Muscle of arm (tissue), 1 donor: ENCODE measurements at regions not wholly inside any gene's neighbourhood (a gene's known extent, or its start where the extent isn't known, plus 50 kb on each side); places are given as distances from the start of the nearest gene placed in this dataset.

ENCODE experiments used
- DNase-seq: peaks from one replicate; pipeline ENCODE4 v3.0.0-alpha.2; 2013

DNA sequence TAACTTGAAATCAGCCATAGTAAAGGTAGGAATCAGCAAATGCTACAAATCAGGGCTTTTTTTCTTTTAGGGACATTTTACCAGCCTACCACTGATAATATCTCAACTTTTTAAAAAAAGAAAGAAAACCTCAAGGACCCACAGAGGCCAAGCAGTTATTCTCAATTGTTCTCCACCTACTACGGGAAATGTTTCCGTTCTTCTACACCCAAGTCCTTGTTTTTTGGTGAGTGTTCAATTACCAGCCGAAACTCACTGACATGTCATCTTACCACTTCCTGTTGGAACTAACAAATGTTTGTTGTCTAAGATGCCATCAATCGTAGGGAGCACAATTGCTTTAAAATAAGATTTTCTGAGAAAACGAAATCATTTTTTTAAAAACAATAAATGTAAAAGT lies 50.2 kb upstream of the CDK1 start:
- no peak for DNase-seq

DNA sequence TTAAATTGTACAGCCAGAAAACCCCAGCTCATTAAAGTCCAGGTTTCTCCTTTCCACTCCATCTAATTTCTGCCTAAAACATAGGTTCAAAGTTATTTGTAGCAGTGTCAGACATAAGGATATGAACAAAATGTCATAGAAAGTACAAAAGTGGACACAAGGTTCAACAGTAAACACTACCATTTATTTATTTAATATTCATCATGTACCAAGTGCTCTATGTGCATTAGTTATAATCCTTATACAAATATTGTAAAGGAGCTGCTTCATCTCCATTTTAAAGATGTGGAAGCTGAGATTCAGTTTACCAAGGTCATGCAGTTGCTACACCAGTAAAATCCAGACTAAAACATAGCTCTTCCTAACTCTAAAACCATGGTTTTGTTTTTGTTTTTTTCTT lies 52.0 kb upstream of the CDK1 start:
- DNase-seq = no peak

DNA sequence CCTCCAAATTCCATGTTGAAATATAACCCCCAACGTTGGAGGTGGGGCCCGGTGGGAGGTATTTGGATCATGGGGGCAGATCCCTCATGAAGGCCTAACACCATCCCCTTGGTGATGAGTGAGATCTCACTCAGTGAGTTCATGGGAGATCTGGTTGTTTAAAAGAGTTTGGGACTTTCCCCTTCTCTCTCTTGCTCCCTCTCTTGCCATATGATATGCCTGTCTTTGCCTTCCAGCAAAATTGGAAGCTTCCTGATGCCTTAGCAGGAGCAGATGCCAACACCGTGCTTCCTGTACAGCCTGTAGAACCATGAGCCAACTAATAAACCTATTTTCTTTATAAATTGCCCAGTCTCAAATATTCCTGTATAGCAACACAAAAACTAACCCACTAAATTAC lies 55.7 kb upstream of the CDK1 start:
- no peak for DNase-seq

DNA sequence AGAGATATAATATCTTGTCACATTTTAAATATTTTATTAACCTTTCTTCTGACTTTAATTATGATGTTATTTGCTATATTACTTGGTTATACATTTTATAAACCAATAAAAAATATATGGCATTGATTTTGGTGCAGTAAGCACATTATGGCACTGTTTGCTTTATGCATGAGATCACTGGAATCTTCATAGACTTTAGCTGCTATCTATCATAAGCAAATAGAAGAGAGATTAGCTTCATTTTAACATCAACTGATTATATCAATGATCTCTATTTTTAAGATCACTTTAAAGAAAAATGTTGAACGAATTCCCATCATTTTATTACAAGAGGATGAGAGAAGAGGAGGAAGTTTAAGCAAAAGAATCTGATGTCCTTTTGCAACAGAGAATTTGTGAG lies 58.6 kb upstream of the CDK1 start:
- DNase-seq = no peak

DNA sequence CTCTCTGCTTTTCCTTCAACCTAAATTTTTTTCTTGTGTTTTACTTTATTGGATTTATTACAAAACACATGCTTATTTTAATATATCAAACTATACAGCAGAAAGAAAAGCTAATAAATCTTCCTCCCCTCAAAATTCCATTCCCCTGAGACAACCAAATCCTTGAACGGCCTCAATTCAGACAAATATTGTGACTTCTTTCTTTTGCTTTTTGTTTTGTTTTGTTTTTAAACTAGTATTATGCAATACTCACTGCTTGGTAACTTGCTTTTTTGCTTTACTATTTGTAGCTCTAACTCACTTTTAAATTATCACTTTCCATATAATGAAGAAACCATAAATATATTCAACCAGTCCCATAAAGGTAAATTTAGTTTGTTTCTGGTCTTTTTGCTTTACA lies 59.4 kb upstream of the CDK1 start:
- DNase-seq = no peak

DNA sequence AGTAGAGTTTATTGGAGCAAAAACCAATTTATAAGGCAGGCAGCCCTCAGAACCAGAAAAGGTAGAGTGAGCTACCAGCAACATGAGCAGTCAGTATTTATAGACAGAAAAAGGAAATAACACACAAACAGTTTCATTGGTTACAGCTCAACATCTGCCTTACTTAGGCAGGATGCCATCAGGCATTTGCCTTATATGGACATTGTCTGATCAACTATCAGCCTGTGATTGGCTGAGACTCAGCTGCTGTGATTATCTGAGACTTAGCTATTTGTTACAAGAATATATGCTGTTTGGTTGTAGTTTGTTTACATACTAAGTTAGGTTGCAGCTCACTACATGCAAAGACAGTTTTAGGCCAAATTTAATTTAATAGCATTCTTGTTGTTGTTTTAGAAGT lies 60.4 kb upstream of the CDK1 start:
- no peak for DNase-seq

DNA sequence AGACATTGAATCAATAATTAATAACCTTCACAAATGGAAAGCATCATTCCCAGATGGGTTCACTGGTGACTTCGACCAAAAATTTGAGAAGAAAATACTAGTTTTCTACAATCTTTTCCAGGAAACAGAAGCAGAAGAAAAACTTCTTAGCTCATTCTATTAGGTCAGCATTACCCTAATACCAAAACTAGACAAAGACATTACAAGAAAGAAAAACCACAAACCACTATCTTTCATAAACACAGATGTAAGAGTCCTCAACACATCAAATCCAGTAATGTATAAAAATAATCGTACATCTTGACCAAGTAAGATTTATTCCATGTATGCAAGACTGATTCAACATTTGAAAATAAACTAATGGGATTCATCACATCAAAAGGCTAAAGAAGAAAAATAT lies 64.0 kb upstream of the CDK1 start:
- no peak for DNase-seq

DNA sequence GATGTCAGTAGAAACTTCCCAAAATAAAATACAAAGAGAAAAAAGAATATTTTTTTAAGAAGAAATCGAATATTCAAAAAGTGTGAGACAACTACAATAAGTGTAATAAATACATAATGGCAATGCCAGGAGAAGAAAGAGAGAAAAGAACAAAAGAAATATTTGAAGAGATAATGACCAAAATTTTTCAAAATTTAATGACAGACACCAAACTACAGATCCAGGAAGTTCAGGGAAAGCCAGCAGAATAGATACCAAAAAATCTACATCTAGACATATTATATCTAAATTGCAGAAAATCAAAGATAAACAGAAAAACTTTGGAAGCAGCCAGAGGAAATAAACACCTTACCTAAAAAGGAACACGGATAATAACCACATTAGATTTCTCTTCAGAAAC lies 66.8 kb upstream of the CDK1 start:
- DNase-seq = no peak

DNA sequence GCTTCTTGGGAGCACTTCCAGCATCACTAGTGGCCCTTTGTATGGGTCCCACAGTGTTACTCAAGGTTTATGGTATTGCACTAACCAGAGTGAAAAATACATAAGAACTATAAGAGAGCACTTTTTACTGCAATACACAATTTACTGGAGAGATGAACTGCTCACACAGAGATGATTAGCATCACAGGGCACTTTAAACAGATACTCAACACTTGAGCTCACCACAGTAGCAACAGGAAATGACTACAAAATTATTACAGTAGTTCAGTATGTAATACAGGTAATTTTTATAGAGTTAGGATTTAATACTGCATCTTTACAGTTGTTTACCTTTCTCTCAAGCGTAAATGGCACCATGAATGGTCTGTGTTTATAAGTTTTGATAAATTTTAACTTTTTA lies 68.2 kb upstream of the CDK1 start:
- no peak for DNase-seq

DNA sequence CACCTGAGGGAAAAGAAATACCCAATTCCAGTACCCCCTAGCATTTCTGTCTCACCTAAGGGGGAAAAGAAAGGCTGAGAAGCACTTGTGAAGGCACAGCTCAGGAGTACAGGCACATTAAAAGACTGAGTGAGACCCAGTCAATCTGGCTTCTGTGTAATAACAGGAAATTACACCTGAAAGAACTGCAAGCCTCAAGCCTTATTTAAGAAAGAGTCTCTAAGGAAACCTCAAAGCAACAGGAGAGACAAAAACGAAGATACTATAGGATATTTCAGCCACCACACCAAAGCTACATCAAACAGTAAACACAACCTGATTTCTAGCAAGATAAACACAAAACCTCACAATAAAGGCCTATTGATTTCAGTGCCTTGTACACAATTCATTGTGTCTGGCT lies 69.6 kb upstream of the CDK1 start:
- DNase-seq = no peak

DNA sequence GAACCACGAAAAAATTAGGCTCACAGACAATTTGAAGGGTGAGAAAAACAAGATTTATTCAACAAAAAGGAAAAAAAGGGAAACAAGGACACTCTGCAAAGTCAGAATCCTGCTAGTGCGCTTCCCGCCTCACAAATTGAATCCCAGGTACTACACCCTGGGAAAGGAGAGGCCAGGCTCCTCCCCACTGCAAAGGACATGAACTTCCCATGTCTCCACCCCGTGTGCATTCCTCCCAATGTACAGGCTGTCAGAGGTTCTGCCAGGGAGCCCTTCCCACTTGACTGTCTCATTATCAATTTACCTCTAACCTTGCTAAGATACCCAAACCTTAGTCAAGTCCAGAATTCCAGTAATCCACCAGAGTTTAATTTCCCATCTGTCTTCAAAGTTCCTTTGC lies 70.4 kb upstream of the CDK1 start:
- no peak for DNase-seq

DNA sequence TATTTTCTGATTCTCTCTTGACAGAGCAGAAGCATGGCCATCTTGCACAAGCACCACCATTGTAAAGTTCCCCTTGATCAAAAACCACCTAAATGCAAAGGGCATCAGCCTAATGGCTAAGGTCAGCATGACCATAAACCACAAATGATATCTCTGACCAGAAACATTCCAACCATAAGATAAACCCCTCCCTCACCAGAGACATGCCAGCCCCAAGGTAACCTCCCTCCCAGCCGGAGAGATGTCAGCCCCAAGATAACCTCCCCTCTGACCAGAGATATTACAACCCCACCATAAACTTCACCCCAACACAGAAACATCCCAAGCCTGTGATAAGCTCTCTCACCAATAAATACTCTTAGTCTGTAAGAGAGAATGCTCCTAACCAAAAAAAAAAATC lies 72.1 kb upstream of the CDK1 start:
- no peak for DNase-seq

DNA sequence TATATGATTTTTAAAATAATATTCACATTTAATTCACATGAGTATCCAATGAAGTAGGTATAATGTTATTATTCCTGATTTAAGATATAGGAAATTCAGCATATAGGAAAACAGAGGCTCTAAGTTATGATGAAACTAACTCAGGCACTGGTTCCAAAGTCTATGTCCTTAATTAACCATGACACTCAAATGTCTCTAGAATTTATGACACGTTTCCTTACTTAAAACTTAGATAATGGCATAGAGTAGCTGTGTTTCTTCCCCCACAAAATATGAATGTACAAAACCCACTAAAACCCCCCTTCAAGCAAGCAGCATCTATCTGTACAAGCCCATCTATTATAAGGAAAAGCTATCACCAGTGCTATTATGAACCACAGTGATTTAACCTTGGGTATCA lies 72.9 kb upstream of the CDK1 start:
- no peak for DNase-seq

DNA sequence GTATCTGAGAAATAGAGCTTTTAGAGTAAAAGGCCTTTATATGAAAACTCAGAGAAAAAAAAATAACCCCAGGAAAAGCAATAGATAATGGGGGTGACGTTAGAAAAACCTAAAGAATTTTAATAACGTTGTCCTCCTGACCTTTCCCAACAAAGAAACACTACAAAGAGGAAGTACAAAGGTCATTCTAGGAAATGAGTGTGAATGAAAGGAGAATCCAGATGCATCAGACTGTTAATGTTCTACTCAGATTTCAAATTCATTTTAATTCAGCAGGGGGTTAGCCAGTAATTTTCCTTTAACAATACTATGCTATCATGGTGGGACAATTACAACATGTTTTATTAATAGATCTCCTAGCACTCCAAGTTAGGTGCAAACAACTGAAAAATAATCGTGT lies 73.8 kb upstream of the CDK1 start:
- DNase-seq = no peak

DNA sequence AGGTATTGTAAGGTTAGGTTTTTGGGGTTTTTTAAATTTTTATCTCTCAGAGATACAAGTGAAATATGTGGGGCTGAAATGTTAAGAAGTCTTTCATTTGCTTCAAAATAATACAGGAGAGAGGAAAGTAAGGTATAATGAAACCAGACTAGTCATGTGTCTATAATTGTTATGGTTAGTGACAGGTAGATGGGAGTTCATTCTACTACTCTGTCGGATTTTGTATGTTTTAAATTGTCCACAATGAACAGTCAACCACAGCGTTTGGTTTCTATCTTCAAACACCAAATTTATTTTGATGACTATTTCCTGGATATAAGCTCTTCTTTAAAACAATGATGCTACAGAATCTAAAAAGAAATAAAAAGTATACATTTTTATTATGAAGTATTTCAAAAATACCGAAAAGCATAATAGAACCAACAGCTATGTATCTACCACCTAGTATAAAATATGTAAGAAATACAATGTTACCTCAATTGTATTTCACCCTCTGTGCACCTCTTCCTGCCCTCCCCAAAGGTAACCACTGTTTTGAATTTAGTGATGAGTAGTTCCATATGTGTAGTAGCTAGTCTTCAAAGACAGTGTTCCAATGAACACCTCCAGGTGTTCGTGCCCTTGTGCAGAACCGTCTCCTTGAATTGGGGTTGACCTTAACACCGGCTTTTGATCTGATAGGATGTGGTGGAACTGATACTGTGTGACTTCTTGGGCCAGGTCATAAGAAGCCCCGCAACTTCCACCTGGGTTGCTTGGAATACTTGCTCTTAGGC lies 74.8 kb upstream of the CDK1 start:
- no peak for DNase-seq

DNA sequence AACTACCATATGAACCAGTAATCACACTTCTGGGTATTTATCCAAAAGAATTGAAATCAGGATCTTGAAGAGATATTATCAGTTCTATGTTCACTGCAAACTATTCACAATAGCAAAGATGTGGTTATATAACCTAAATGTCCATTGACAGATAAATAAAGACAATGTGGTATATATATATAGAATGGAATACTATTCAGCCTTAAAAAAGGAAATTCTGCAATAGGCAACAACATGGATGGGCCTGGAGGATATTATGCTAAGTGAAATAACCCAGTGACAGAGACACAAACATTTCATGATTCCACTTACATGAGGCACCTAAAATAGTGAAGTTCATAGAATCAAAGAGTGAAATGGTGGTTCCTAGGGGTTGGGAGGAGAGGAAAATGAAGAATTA lies 90.6 kb upstream of the CDK1 start:
- DNase-seq = no peak

DNA sequence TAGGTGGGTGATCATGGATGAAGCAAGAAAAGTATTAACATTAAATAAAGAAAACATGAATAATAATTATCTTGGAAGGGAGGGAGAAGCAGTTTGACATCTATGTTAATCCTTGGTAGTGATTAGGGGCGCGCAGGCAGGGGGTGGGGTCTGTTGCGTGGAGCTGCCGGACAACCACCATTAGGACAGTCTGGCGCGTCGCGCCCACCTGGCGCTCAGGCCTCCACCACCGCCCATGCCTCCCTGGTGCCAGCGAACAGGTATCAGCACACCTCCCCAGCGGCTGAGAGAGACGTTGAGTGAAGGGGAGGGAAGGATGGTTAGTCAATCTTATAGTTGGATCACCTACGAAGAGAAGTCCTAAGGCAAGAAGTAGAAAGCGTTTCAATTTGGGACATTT lies 94.2 kb upstream of the CDK1 start:
- DNase-seq = no peak

DNA sequence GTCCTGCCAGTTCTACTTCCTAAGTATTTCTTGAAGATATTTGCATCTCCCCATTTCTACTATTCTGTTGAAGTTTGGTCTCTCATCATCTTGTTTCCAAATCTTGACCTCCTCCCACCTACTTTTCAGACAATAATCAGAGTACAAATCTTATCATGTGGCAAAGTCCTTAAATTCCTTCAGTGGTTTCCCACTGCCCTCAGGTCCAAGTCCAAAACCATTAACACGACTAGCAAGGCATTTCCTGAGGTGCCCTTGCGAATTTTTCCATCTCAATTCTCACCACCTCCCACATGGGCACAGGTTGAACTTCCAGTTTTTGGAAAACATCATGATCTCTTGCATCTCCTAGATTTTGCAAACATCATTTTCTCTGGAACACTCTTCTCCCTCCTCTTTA lies 97.2 kb upstream of the CDK1 start:
- no peak for DNase-seq

DNA sequence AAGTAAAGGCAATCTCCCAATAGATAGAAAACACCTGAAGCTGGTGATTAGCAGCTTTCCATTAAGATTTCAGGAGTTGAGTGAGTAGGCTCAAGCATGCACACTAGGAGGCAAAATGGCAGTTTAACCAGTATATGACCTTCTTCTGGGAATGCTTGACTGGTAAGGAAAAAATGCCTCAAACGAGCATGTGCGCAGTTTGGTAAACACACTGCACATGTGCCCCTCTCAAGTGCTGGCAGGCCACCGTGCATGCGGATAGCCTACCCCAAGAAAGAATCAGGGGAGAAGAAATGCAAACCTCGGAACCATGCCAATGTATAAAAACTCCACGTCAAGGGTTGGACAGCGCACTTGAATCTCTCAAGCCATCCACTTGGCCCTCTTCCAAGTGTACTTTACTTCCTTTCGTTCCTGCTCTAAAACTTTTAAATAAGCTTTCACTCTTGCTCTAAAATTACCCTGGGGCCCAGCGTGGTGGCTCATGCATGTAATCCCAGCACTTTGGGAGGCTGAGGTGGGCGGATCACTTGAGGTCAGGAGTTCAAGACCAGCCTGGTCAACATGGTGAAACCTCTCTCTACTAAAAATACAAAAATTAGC lies 98.8 kb upstream of the CDK1 start:
- no peak for DNase-seq

DNA sequence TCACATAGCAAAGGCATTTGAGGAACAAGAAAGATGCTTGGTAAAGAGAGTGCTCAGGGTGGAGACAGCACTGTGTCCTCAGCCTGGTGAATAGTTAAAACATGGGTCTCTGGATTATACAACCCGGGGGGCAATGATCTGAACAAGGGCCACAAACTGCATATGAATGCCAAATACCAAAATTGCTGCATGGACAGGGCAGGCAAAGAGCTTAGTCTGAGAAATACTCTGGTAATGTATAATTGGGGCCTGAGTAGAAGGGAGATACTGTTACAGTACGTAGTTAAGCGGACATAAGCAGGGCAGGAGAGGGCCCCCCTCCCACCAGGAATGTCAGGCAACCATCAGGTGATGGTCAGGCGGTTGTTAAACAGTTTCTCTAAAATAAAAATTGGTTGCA lies 99.3 kb upstream of the CDK1 start:
- DNase-seq = no peak

DNA sequence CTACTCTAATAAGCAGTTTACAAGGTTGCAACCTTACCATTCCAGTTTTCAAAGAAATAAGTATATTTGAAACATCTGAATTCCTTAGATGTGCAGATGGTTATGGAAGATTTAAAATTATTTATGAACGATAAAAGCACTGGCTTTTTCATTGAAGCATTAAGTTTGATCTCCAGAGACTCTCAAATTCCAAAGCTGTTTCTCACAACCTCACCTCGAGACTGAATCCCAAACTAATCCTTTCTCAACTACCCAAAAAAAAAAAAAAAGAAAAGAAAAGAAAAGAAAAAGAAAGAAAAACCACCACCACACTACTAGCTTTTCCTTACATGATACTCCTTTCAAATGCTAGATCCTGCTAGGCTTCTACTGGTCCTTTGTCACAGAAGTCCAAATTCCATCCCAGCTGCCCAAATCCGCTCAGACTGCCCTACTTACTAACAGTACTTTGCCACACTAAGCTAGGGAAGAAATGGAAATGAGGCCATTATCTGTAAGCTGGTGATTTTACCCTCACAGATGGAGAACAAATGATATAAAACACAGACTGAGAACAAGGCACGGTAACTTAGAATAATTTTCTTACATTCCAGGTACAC lies 100.6 kb upstream of the CDK1 start:
- no peak for DNase-seq

DNA sequence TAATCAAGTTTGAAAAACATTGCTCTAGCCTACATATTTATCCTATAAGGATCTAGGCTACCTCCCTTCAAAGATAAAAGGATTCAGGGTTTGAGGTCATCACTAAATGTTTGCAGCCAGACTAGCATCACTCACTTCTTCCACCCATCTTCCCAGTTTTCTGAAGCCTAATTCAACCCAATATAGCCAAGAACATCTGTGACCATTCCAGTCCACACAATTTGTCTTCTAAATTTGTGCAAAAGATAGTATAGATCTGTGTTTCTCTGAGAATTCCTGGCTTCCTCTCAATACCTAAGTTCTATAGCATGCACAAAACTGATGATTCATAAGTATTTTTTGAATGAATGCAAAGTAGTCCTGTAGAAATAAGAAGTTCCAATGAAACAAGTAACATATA lies 103.0 kb upstream of the CDK1 start:
- DNase-seq = no peak

DNA sequence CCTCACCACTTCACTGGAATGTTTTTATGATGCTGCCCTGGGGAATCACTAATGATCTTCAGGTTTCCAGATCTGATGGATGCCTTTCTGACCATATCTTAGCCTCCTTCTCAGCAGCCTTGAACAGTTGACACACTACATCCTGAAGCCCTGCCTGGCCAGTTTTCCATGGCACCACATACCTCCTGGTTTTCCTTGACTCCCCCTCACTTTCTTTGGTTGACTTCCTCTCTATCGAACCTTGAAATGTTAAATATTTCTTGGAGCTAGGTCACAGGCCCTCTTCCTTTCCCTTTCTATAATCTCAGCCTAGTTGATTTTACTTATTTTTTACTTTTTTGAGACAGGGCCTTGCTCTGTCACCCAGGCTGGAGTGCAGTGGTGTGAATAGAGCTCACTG lies 108.8 kb upstream of the CDK1 start:
- DNase-seq = no peak

DNA sequence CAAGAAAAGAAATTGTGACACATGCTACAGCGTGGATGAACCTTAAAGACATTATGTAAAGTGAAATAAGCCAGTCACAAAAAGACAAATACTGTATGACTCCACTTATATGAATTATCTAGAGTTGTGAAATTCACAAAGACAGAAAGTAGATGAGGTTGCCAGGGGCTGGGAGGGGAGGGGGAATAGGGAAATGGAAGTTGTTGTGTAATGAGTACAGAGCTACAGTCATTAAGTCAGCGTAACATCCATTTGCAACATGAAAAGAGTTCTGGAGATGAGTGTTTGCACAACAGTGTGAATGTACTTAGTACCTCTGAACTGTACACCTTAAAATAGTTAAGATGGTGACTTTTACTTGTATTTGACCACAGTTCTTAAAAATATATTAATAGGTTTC lies 112.1 kb upstream of the CDK1 start:
- no peak for DNase-seq
